Stimulated activated CD8-positive, alpha-beta memory T cell treated with anti-CD3 and anti-CD28 coated beads, Interleukin-12 subunit alpha, Interleukin-12 subunit beta, amount 100 ng/mL, for 24 hours (primary cell): ENCODE measurements at regions not wholly inside any gene's neighbourhood (a gene's known extent, or its start where the extent isn't known, plus 50 kb on each side); places are given as distances from the start of the nearest gene placed in this dataset.

Experiments
- DNase-seq: peaks from one replicate; pipeline ENCODE4 v3.0.0-alpha.2; 2020; ENCODE audit errors: extremely low read depth

- DNase-seq, result no peak
Measured at GRCh38 chr13:106748785-106749184, 180.8 kb upstream of the ARGLU1 start.

GRCh38 chr13:106744516-106744915 is 176.6 kb upstream of the ARGLU1 start:
- DNase-seq, result no peak

GRCh38 chr13:106738186-106738678 is 170.3 kb upstream of the ARGLU1 start:
- no peak for DNase-seq

- DNase-seq, result no peak
Measured at GRCh38 chr13:106736941-106737340, 169.0 kb upstream of the ARGLU1 start.

- no peak for DNase-seq
Measured at GRCh38 chr13:106734198-106734597, 166.3 kb upstream of the ARGLU1 start.

- DNase-seq, result no peak
Measured at GRCh38 chr13:106723036-106723435, 155.1 kb upstream of the ARGLU1 start.

- no peak for DNase-seq
Measured at GRCh38 chr13:106722620-106723019, 154.7 kb upstream of the ARGLU1 start.

GRCh38 chr13:106721599-106721998 is 153.7 kb upstream of the ARGLU1 start:
- DNase-seq, result no peak

GRCh38 chr13:106714271-106714982 is 146.5 kb upstream of the ARGLU1 start:
- no peak for DNase-seq

GRCh38 chr13:106712381-106712780 is 144.4 kb upstream of the ARGLU1 start:
- no peak for DNase-seq

- no peak for DNase-seq
Measured at GRCh38 chr13:106710266-106710665, 142.3 kb upstream of the ARGLU1 start.

- DNase-seq, result no peak
Measured at GRCh38 chr13:106709522-106709921, 141.6 kb upstream of the ARGLU1 start.

- no peak for DNase-seq
Measured at GRCh38 chr13:106702505-106702904, 134.6 kb upstream of the ARGLU1 start.

GRCh38 chr13:106701771-106702341 is 133.9 kb upstream of the ARGLU1 start:
- DNase-seq, result no peak

GRCh38 chr13:106700439-106700838 is 132.5 kb upstream of the ARGLU1 start:
- no peak for DNase-seq

- DNase-seq, result no peak
Measured at GRCh38 chr13:106700007-106700406, 132.1 kb upstream of the ARGLU1 start.

GRCh38 chr13:106699311-106699710 is 131.4 kb upstream of the ARGLU1 start:
- DNase-seq, result no peak

- no peak for DNase-seq
Measured at GRCh38 chr13:106696719-106697118, 128.8 kb upstream of the ARGLU1 start.

GRCh38 chr13:106696140-106696539 is 128.2 kb upstream of the ARGLU1 start:
- DNase-seq, result no peak

- no peak for DNase-seq
Measured at GRCh38 chr13:106695139-106695538, 127.2 kb upstream of the ARGLU1 start.

- DNase-seq, result no peak
Measured at GRCh38 chr13:106691861-106692260, 123.9 kb upstream of the ARGLU1 start.

GRCh38 chr13:106691341-106691740 is 123.4 kb upstream of the ARGLU1 start:
- no peak for DNase-seq

- DNase-seq, result no peak
Measured at GRCh38 chr13:106690779-106691178, 122.8 kb upstream of the ARGLU1 start.

- DNase-seq, result no peak
Measured at GRCh38 chr13:106689906-106690305, 122.0 kb upstream of the ARGLU1 start.
